CD4-positive, alpha-beta T cell treated with Interleukin-12 subunit alpha and Interleukin-12 subunit beta, for 1 hour (primary cell): ENCODE measurements at regions not wholly inside any gene's neighbourhood (a gene's known extent, or its start where the extent isn't known, plus 50 kb on each side); places are given as distances from the start of the nearest gene placed in this dataset.

Source experiments
- DNase-seq: peaks from one replicate; pipeline ENCODE4 v3.0.0-alpha.2; 2020

GRCh38 chr14:97924922-97925613 lies 1127.9 kb downstream of the VRK1 start:
- DNase-seq = peak; percentile 2

- no peak for DNase-seq
These were observed 1133.0 kb downstream of the VRK1 start for GRCh38 chr14:97930166-97930565.

GRCh38 chr14:97931273-97931672 lies 1134.1 kb downstream of the VRK1 start:
- no peak for DNase-seq

- DNase-seq = no peak
These were observed 1145.7 kb downstream of the VRK1 start for GRCh38 chr14:97942921-97943320.

GRCh38 chr14:97943619-97944018 lies 1146.4 kb downstream of the VRK1 start:
- DNase-seq = no peak

GRCh38 chr14:97944380-97944779 lies 1147.2 kb downstream of the VRK1 start:
- no peak for DNase-seq

- no peak for DNase-seq
These were observed 1148.4 kb downstream of the VRK1 start for GRCh38 chr14:97945631-97946030.

GRCh38 chr14:97946240-97946639 lies 1149.1 kb downstream of the VRK1 start:
- DNase-seq = no peak

GRCh38 chr14:97946641-97947040 lies 1149.5 kb downstream of the VRK1 start:
- no peak for DNase-seq

GRCh38 chr14:97948841-97949240 lies 1151.7 kb downstream of the VRK1 start:
- no peak for DNase-seq

- no peak for DNase-seq
These were observed 1159.6 kb downstream of the VRK1 start for GRCh38 chr14:97956581-97957340.

GRCh38 chr14:97959251-97959650 lies 1162.1 kb downstream of the VRK1 start:
- DNase-seq = no peak

- no peak for DNase-seq
These were observed 1163.3 kb downstream of the VRK1 start for GRCh38 chr14:97960436-97960835.

- no peak for DNase-seq
These were observed 1173.0 kb downstream of the VRK1 start for GRCh38 chr14:97970222-97970621.

- DNase-seq = peak; percentile 31
These were observed 1178.0 kb downstream of the VRK1 start for GRCh38 chr14:97975216-97975615.

GRCh38 chr14:97975962-97976361 lies 1178.8 kb downstream of the VRK1 start:
- DNase-seq = peak; percentile 40

GRCh38 chr14:97976861-97977260 lies 1179.7 kb downstream of the VRK1 start:
- DNase-seq = peak; percentile 16

GRCh38 chr14:97977651-97978261 lies 1180.6 kb downstream of the VRK1 start:
- DNase-seq = peak; percentile 74

- DNase-seq = peak; percentile 75
These were observed 1181.2 kb downstream of the VRK1 start for GRCh38 chr14:97978341-97978740.

- no peak for DNase-seq
These were observed 1196.4 kb downstream of the VRK1 start for GRCh38 chr14:97993508-97994019.

GRCh38 chr14:97994020-97994531 lies 1196.9 kb downstream of the VRK1 start:
- DNase-seq = peak; percentile 60

GRCh38 chr14:97995038-97995437 lies 1197.9 kb downstream of the VRK1 start:
- no peak for DNase-seq

- DNase-seq = no peak
These were observed 1198.3 kb downstream of the VRK1 start for GRCh38 chr14:97995531-97995930.

GRCh38 chr14:98006008-98006407 lies 1208.8 kb downstream of the VRK1 start:
- no peak for DNase-seq
